HS-27A (cell line): ENCODE measurements at regions not wholly inside any gene's neighbourhood (a gene's known extent, or its start where the extent isn't known, plus 50 kb on each side); places are given as distances from the start of the nearest gene placed in this dataset.

Source experiments
- DNase-seq: peaks from one replicate; pipeline ENCODE4 v3.0.0-alpha.2; 2012; ENCODE audit warnings: low read depth, missing footprints

GRCh38 chr11:26096451-26096850, 235.5 kb upstream of the ANO3 start:
- no peak for DNase-seq

- DNase-seq = no peak
Measured at GRCh38 chr11:26102325-26102724, 229.6 kb upstream of the ANO3 start.

- no peak for DNase-seq
Measured at GRCh38 chr11:26105762-26106423, 226.0 kb upstream of the ANO3 start.

DNA sequence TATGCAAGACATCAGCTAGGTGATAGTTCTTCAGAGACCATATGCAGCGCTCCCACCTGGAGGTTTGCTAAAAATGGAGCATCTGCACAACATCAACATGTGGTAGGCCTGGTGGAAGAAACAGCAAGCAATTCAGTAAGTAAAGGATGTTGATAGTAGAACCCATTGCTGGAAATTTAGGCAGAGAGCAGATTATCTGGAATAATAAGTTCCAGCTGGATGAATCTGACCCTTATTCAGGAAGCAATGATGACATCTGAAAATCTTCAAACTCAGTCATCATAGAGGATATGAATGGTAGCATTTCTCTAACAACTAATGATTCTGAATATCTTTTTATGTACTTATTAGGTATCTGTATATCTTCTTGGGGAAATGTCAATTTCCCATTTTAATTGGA, 225.2 kb upstream of the ANO3 start:
- DNase-seq = no peak

GRCh38 chr11:26109658-26110368, 222.1 kb upstream of the ANO3 start:
- DNase-seq = no peak

- no peak for DNase-seq
Measured at GRCh38 chr11:26112264-26112663, 219.7 kb upstream of the ANO3 start.

GRCh38 chr11:26121466-26121865, 210.5 kb upstream of the ANO3 start:
- no peak for DNase-seq

DNA sequence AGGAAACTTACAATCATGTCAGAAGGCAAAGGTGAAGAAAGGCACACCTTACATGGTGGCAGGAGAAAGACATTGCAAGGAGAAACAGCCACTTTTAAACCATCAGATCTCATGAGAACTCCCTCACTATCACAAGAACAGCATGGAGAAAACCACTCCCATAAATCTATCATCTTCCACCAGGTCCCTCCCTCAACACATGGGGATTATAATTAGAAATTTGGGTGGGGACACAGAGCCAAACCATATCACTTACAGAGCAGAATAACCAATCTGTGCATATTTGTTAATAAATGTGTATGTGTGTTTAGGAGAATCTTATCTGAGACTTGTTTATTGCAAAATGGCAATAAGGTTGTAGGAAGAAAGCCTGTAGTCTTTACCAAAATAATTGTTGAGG, 205.2 kb upstream of the ANO3 start:
- no peak for DNase-seq

- no peak for DNase-seq
Measured at GRCh38 chr11:26127336-26127735, 204.6 kb upstream of the ANO3 start.

DNA sequence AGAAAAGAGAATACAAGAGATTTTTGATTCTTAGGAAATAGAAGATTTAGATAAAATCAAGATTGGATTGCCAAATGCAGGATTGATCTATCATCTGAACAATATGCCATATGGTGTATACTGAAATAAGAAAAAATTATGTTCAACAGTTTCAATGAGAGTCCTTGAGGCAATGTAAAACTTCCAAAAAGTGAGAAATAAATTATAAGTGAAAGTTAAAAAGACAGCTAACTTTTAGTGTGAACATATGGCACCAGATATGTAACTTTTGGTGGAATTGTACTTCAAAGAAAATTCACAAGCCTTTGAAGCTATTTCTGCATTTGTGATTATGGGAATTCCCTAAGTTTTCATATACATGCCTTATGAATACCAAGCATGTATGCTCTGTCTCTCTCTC, 200.5 kb upstream of the ANO3 start:
- DNase-seq = no peak

DNA sequence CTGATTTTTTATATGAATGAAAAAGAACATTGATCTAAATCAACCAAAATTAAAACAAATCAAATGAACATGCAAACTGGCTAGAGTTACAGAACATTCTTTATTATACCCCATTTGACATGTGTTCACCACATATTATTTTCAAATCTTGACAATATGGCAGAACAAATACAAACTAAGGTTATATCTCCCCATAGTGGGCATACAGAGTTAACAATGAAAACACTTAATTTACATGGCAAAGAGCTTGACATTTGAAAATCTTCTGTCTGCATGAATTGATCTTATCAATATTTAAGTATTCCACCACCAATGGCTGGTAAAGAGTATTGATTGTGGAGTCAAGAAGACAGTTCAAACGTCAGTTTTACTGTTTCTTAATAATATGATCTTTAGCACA, 197.9 kb upstream of the ANO3 start:
- DNase-seq = no peak

DNA sequence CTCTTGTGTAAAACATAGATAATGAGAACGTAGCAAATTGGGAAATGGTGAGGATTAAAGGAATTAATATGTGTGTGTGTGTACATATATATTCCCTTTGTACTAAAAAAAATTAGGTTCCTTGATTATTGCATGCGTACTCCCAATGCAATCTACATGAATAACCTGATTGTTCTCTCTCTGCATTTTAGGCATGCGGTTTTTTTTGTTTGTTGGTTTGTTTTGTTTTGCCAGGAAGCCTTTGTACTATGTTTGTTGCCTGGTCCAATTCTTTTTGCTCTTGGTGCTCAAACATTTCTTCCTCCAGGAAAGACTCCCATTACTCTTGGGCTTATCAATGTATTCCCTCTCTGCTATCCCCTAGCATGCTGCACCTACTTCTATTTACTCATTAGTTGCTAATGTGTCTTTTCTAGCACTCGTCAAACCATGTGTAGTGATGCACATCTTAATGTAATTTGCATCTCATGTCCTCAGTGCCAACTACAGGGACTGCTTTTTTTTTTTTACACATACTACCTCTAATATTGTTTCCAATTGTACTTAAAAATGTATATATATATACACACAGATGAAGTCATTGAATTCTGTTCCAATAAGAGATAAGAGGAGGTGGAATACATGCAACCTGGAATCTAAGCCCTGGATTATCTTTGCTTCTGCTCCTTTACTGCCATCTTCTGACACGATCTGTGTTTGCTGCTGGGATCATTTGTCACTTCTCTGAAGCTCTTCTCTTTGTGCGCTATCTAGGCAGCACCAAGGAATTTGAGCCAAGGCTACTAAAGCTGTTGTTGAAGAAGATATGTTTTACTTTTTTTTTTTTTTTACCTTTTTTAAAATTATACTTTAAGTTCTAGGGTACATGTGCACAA, 197.2 kb upstream of the ANO3 start:
- no peak for DNase-seq

DNA sequence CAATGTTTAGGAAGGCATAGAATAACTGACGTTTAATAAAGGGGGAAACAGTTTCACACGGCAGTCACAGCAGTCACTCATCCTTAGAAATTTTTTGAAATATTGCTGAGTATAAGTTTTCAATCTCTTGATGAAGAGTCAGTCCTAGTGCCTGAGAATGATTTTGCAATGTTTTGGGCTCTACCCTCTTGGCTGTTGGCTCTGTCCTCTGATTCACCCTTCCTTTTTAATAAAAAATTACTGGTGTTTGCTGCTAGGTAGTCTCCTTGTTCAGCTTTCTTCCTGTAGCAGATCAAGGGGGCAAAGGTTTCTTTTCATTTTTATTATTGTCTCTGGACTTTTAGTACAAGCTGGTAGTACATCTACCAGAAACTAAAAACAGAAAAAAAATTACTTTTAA, 194.3 kb upstream of the ANO3 start:
- DNase-seq = no peak

GRCh38 chr11:26142891-26143290, 189.0 kb upstream of the ANO3 start:
- no peak for DNase-seq

GRCh38 chr11:26143566-26144290, 188.2 kb upstream of the ANO3 start:
- no peak for DNase-seq

GRCh38 chr11:26144291-26144690, 187.6 kb upstream of the ANO3 start:
- no peak for DNase-seq

DNA sequence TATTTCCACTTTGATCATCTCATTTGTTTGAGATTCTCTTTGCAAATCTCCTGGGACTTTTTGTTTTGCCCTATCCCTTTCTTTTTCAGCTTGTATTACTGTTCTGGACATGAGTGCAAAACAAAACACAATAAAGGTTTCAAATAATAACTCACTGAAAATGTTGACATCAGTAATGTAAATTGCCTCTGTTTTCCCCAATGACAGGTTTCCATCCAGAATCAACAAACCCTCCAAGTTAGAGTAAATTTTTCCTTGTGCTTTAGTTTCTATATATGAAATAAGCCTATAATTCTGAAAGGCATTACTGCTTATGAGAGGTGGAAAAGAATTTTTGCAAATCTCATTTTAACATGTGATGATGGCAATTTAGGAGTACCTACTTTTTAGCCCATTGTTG, 187.0 kb upstream of the ANO3 start:
- DNase-seq = no peak

- no peak for DNase-seq
Measured at GRCh38 chr11:26149585-26149984, 182.3 kb upstream of the ANO3 start.

DNA sequence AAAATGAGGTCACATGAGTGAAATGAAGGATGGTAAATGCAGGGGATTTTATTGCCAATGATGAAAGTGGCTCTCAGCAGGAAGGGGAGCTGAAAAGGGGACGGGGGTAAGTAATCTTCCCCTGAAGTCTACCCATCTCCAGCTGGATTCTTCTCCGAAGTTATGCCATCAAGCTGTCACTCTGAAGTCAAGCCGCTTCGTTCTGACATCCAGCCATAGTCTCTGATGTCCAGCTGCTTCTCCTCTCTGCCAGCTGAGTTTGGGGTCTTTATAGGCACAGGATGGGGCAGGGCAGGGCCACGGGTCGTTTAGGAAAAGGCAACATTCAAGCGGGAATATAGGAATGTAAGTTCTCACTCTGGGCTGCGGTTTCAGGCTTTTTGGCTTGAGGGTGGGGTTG, 181.9 kb upstream of the ANO3 start:
- no peak for DNase-seq

DNA sequence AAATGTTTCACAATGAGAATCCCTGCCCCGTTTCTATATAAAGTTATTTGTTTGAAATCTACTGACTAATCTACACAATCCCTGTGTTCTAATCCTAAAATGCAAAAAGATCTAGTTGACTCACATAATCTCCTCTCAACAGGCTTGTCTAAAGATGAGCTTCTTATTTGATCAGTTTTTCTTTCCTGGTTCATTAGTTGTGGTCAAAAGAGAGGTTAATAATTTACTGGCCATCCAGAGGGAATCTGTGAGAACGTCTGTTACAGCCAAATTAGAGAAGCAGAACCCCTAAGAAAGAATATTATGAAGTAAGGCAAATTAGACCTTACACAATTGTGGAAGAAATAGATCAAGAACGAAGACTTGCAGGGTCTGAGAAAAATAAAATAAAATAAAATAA, 173.7 kb upstream of the ANO3 start:
- DNase-seq = no peak

- no peak for DNase-seq
Measured at GRCh38 chr11:26162291-26162690, 169.6 kb upstream of the ANO3 start.

DNA sequence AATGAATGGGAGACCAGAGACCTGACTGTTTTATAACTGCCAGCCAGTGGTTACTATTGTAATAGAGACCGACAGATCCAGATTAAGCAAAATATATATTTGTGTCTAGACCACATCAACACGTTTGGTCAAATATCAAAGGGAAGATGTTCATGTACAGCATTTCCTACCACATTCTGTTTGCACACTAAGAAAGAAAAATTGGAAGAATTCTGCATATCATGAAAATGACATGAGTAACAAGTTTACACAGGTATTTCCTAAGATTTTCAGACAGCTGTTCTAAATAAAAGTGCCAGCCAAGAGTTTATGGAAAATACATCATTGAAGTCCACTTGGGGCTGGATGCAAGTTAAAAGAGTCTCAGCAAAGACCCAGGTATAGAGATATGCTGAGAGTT, 145.5 kb upstream of the ANO3 start:
- DNase-seq = no peak
